H9 (cell line): ENCODE measurements at regions not wholly inside any gene's neighbourhood (a gene's known extent, or its start where the extent isn't known, plus 50 kb on each side); places are given as distances from the start of the nearest gene placed in this dataset.

Experiments used
- DNase-seq: peaks from one replicate; pipeline ENCODE4 v3.0.0-alpha.2; 2017
- H2AFZ ChIP-seq: one replicate; pipeline ENCODE4 v1.6.1; 2013; ENCODE audit warnings: mild to moderate bottlenecking, low read length, control low read depth, moderate library complexity
- H2AK5ac ChIP-seq: 2 replicates; pipeline ENCODE4 v1.6.1; 2013; ENCODE audit warnings: low read length, control low read depth, mixed read lengths; ENCODE audit not compliant: insufficient read length
- H2BK120ac ChIP-seq: one replicate; pipeline ENCODE4 v1.6.1; 2013; ENCODE audit warnings: low read depth, mild to moderate bottlenecking, low read length, control low read depth, inconsistent platforms; ENCODE audit not compliant: poor library complexity, severe bottlenecking
- H2BK12ac ChIP-seq: 2 replicates; pipeline ENCODE4 v1.6.1; 2013; ENCODE audit warnings: low read length, control low read depth, mixed read lengths, low read depth; ENCODE audit not compliant: insufficient read length
- H2BK15ac ChIP-seq: 2 replicates; pipeline ENCODE4 v1.6.1; 2013; ENCODE audit warnings: low read depth, low read length, control low read depth
- H2BK20ac ChIP-seq: one replicate; pipeline ENCODE4 v1.6.1; 2013; ENCODE audit warnings: low read depth, mild to moderate bottlenecking, low read length, control low read depth, inconsistent platforms; ENCODE audit not compliant: poor library complexity, severe bottlenecking
- H2BK5ac ChIP-seq: 2 replicates; pipeline ENCODE4 v1.6.1; 2013; ENCODE audit warnings: low read length, control low read depth, mixed read lengths; ENCODE audit not compliant: insufficient read length
- H3K14ac ChIP-seq: 2 replicates; pipeline ENCODE4 v1.6.1; 2013; ENCODE audit warnings: low read length, control low read depth; ENCODE audit not compliant: insufficient read depth
- H3K18ac ChIP-seq: 2 replicates; pipeline ENCODE4 v1.6.1; 2013; ENCODE audit warnings: low read depth, mild to moderate bottlenecking, mixed read lengths, low read length, control low read depth; ENCODE audit not compliant: insufficient read length
- H3K23ac ChIP-seq: 2 replicates; pipeline ENCODE4 v1.6.1; 2013; ENCODE audit warnings: low read length, control low read depth, mixed read lengths, low read depth; ENCODE audit not compliant: insufficient read length
- H3K23me2 ChIP-seq: 2 replicates; pipeline ENCODE4 v1.6.1; 2013; ENCODE audit warnings: low read depth, mild to moderate bottlenecking, mixed read lengths, low read length, control low read depth; ENCODE audit not compliant: insufficient read length, poor library complexity, severe bottlenecking
- H3K27ac ChIP-seq: 2 replicates; pipeline ENCODE4 v1.5.1; 2013; ENCODE audit warnings: low read length, control low read depth, mixed read lengths, low read depth; ENCODE audit not compliant: insufficient read length
- H3K27me3 ChIP-seq: 2 replicates; pipeline ENCODE4 v1.6.1; 2013; ENCODE audit warnings: low read length, control low read depth, inconsistent platforms; ENCODE audit not compliant: insufficient read depth
- H3K4ac ChIP-seq: 2 replicates; pipeline ENCODE4 v1.6.1; 2013; ENCODE audit warnings: low read depth, mild to moderate bottlenecking, control low read depth, inconsistent platforms, low read length, moderate library complexity
- H3K4me1 ChIP-seq: 2 replicates; pipeline ENCODE4 v1.6.1; 2013; ENCODE audit warnings: low read length, control low read depth, inconsistent platforms; ENCODE audit not compliant: insufficient read depth
- H3K4me2 ChIP-seq: 2 replicates; pipeline ENCODE4 v1.6.1; 2013; ENCODE audit warnings: low read length, control low read depth, mixed read lengths; ENCODE audit not compliant: insufficient read length, insufficient read depth
- H3K56ac ChIP-seq: 2 replicates; pipeline ENCODE4 v1.6.1; 2013; ENCODE audit warnings: low read depth, mild to moderate bottlenecking, mixed read lengths, low read length, control low read depth; ENCODE audit not compliant: insufficient read length
- H3K79me1 ChIP-seq: 2 replicates; pipeline ENCODE4 v1.6.1; 2013; ENCODE audit warnings: low read depth, mild to moderate bottlenecking, moderate library complexity, low read length, control low read depth, inconsistent platforms; ENCODE audit not compliant: insufficient read depth, poor library complexity, severe bottlenecking
- H3K79me2 ChIP-seq: 2 replicates; pipeline ENCODE4 v1.6.1; 2013; ENCODE audit warnings: low read length, control low read depth, inconsistent platforms; ENCODE audit not compliant: insufficient read depth
- H3K9ac ChIP-seq: 2 replicates; pipeline ENCODE4 v1.6.1; 2013; ENCODE audit warnings: low read length, control low read depth, mixed read lengths; ENCODE audit not compliant: insufficient read length; ENCODE audit errors: extremely low read depth
- H3K9me3 ChIP-seq: one replicate; pipeline ENCODE4 v1.6.1; 2013; ENCODE audit warnings: low read depth, low read length, inconsistent platforms; ENCODE audit not compliant: control insufficient read depth
- H3T11ph ChIP-seq: one replicate; pipeline ENCODE4 v1.6.1; 2013; ENCODE audit warnings: mild to moderate bottlenecking, low read length, control low read depth, inconsistent platforms
- H4K20me1 ChIP-seq: one replicate; pipeline ENCODE4 v1.6.1; 2013; ENCODE audit not compliant: control insufficient read depth, insufficient read length, insufficient read depth
- H4K5ac ChIP-seq: 2 replicates; pipeline ENCODE4 v1.6.1; 2013; ENCODE audit warnings: low read depth, mild to moderate bottlenecking, mixed read lengths, low read length, control low read depth; ENCODE audit not compliant: insufficient read length
- H4K8ac ChIP-seq: replicated peaks from 2 replicates; pipeline ENCODE4 v1.6.1; 2013; ENCODE audit warnings: low read length, control low read depth, mixed read lengths, low read depth; ENCODE audit not compliant: insufficient read length
- H4K91ac ChIP-seq: 2 replicates; pipeline ENCODE4 v1.6.1; 2013; ENCODE audit warnings: low read depth, mild to moderate bottlenecking, moderate library complexity, mixed read lengths, low read length, control low read depth; ENCODE audit not compliant: insufficient read length
- H3K27ac Mint-ChIP-seq, 3 experiments: 2 replicates in 2 of 3; 3 replicates in 1 of 3; pipeline ENCODE4 v1.8.0; 2020 to 2021; ENCODE audit warnings: mixed read lengths in 3 of 3, mild to moderate bottlenecking in 1 of 3, moderate library complexity in 1 of 3
- H3K27me3 Mint-ChIP-seq: 2 replicates; pipeline ENCODE4 v1.8.0; 2021; ENCODE audit warnings: low read depth, mild to moderate bottlenecking, moderate library complexity, mixed read lengths
- H3K36me3 Mint-ChIP-seq, 3 experiments: 2 replicates in 2 of 3; 3 replicates in 1 of 3; pipeline ENCODE4 v1.8.0; 2020 to 2021; ENCODE audit warnings: low read depth in 3 of 3, mixed read lengths in 3 of 3; ENCODE audit not compliant: insufficient read depth in 1 of 3
- H3K4me1 Mint-ChIP-seq, 2 experiments: 2 replicates each; pipeline ENCODE4 v1.8.0; 2020; ENCODE audit warnings: mixed read lengths in 2 of 2
- H3K4me3 Mint-ChIP-seq, 2 experiments: 2 replicates in 1 of 2; 3 replicates in 1 of 2; pipeline ENCODE4 v1.8.0; 2020 to 2021; ENCODE audit warnings: mild to moderate bottlenecking in 2 of 2, mixed read lengths in 2 of 2, moderate library complexity in 1 of 2
- H3K9me3 Mint-ChIP-seq, 2 experiments: 2 replicates in 1 of 2; 3 replicates in 1 of 2; pipeline ENCODE4 v1.8.0; 2020; ENCODE audit warnings: mild to moderate bottlenecking in 2 of 2, mixed read lengths in 2 of 2, moderate library complexity in 1 of 2
- CTCF ChIP-seq: fragments of 200-600 bp; sonication (generic); conservative IDR thresholded peaks from 3 replicates; pipeline ENCODE4 v1.8.0; 2021; ENCODE audit warnings: antibody characterized with exemption, mild to moderate bottlenecking
- WGBS: extraction: QIAGEN DNeasy Blood & Tissue Kit; methylation state at CpG from one replicate; pipeline ENCODE4 v1.1.7; 2013; ENCODE audit warnings: missing lambda C conversion rate, low lambda C conversion rate, mixed read lengths; ENCODE audit not compliant: insufficient read length; ENCODE audit errors: extremely low coverage; 5-methylcytosine and 5-hydroxymethylcytosine counted together

- H3K4me1 Mint-ChIP-seq: peaks cover 56 to 75% of the 10 kb centered on the region in 2 experiments
These were observed 53.8 kb upstream of the HGFAC start for GRCh38 chr4:3387943-3388361.

More at GRCh38 chr4:3387943-3388361, 53.8 kb upstream of the HGFAC start:
- no peak for TF ChIP-seq CTCF
- Histone ChIP-seq H3K79me1 (no peaks in the 10 kb centered on the region), H3K56ac (no peak overlapping the region), H3K14ac (no peak overlapping the region; the same call in 1 of the 2 replicates), H3K4me1 (peaks cover 3% of the 10 kb centered on the region; the same call in 1 of the 2 replicates), H3K79me2 (no peaks in the 10 kb centered on the region), H2AFZ (no peak overlapping the region), H3K27ac (no peak overlapping the region), H2BK5ac (no peak overlapping the region), H3K23me2 (no peaks in the 10 kb centered on the region), H3K9ac (no peak overlapping the region), H4K5ac (no peak overlapping the region), H2BK20ac (no peak overlapping the region), H2BK120ac (no peak overlapping the region), H2AK5ac (no peak overlapping the region), H3K18ac (peak overlapping the region; percentile 49), H4K8ac (no peak overlapping the region), H3K4ac (no peak overlapping the region), H3K4me2 (no peak overlapping the region), H3T11ph (no peak overlapping the region), H2BK15ac (no peak overlapping the region), H4K20me1 (no peaks in the 10 kb centered on the region), H3K27me3 (no peaks in the 10 kb centered on the region), H3K9me3 (no peaks in the 10 kb centered on the region), H2BK12ac (no peak overlapping the region), H3K23ac (no peak overlapping the region), H4K91ac (no peak overlapping the region)
- Mint-ChIP-seq H3K9me3 (no peaks in the 10 kb centered on the region; a peak in 2 of 5 replicates), H3K4me3 (peak overlapping the region in 1 of 2 experiments; percentile 57; a peak in 2 of 5 replicates), H3K36me3 (no peaks in the 10 kb centered on the region), H3K27ac (no peak overlapping the region), H3K27me3 (peaks cover 3% of the 10 kb centered on the region)
- no peak for DNase-seq
- WGBS: no CpG with 5 or more reads among the region's 12 CpGs
